HG02973 (cell line): ENCODE measurements at regions not wholly inside any gene's neighbourhood (a gene's known extent, or its start where the extent isn't known, plus 50 kb on each side); places are given as distances from the start of the nearest gene placed in this dataset.

Experiments
- ATAC-seq: cut with Tn5 transposase; IDR thresholded peaks from one replicate; pipeline ENCODE4 v1.9.1; 2021; ENCODE audit warnings: moderate library complexity; ENCODE audit not compliant: unreplicated experiment

DNA sequence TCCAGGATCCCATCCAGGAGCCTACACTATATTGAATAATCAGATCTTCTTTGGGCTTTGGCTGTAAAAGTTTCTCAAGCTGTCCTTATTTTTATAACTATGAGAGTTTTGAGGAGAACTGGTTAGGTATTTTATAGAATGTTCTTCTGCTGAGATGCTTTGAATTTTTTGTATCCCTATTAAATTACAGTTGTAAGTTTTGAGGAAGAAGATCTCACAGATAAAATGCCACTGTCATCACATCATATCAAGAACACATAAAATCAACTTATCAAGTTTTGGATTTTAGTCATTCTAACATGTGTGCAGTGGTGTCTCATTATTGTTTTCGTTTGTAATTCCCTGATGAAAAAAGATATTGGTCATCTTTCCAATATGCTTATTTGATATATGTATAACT is 260.2 kb upstream of the COL3A1 start:
- no peak for ATAC-seq

DNA sequence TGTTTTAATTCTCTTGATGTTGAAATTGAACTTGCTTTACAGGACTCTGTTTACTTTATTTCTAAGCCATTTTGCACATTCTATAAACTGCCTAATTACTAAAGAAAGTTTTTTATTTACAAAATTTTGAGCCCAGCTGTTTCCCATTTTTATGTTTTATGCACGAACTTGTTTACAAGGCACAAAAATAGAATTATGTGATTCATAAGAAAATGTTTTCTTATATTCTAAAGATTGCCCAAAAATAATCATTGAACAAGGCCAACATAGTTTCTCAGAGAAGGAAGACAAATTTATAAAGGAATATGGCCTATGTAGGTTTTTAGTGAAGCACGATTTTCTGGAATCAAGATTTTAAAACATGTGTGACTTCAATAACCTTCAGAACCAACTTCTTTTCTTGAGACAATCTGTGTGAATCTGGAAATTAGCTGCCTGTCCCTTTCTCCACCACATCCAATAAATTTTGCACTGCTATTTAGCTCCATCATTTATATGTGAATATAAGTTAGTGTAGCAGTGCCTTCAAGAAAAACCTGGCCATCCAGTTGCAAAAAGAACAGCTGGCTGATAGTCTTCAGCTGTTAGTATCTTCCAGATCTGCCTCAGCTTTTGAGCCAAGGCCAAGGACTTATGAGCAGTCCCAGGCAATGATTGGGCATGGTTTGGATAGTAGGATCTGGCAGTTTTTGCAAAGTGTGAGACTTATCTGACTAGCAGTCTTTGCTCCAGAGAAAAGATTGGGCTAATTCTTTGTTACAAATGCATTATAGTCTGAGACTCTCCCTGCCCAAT is 253.2 kb upstream of the COL3A1 start:
- no peak for ATAC-seq

DNA sequence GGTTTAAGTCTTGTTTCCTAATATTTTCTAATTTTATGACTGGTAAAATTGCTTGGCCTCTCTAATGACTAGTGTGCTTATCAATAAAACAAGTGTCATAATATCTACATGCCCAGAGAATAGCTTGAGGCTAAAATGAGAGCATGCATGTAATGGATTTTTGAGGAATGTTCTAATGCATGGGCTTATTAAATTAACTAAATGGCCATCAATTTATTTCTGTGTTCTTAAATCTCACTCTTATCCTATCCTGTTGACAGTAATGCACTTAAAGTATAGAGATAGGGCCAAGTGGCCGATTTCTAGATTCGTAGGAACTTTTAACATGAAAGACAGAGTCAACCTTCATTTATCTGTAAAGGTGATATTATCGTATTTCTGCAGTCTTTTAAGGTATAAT is 252.4 kb upstream of the COL3A1 start:
- no peak for ATAC-seq

DNA sequence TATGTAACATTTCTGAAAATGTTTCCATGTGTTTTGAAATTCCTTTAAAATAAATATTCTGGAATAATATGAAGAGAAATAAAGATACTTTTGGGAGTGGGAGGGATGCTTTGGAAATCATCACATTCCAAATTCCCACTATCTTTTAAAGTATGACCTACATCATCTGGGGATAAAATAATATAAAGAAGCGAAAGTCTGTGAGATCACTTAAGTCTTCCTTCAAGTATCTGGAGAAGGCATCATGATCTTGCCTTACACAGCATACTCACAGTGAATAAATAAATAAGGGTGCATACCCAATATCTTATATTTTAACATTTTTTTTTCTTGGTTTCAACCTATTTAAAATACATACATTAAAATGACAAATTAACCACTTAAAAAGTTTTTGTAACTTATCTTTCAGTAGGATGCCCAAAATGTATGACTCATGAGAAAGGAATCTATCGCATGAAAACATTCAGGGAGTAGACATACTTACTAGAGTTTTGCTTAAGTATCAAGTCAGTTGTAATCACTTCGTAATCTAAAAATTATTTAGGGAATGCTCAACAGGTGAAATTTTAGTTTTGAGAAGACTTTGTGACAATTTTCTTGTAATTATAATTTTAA is 248.3 kb upstream of the COL3A1 start:
- no peak for ATAC-seq

DNA sequence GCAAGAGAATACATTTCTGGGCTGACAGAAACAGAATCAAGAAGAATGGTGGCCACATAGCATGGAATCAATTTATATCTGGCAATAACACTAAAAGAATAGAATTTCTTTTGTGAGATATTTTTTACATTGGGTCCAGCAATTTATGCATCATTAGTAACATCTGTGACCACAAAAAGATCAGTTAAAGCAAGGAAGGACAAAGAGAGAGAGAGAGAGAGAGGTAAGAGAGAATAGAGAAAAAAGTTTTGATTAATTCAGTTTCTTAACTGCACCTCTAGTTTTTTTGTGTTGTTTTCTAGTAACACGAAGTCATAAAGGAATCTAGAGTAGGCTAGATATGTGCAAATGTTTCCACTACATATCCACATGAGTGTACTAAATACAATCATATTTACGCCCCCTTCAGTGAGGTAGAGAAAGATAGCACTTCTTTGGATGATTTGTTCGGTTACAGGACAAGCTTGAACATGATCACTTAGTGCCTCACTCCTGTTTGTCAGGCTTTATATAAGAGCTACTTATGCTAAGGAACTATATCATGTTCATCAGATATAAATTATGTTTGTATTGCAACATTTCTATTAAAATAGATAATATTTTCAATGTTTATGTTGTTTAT is 247.4 kb upstream of the COL3A1 start:
- no peak for ATAC-seq

DNA sequence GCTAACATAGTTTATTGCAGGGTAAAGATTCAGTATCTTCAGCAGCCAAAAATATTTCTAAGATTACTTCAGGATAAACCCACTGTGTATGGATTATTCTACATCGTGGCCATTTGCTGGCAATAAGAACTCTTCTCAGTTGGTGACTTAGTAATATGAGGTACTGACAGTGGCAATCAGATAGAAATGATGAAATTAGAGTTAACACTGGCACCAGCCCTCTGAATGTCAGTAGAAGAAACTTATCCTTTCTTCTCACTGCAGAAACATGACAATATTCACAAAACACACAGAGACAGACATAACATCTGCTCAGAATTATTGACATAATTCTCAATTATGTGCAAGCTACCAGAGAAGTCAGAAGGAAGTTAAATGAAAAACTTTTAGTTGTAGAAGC is 246.3 kb upstream of the COL3A1 start:
- ATAC-seq, result no peak

DNA sequence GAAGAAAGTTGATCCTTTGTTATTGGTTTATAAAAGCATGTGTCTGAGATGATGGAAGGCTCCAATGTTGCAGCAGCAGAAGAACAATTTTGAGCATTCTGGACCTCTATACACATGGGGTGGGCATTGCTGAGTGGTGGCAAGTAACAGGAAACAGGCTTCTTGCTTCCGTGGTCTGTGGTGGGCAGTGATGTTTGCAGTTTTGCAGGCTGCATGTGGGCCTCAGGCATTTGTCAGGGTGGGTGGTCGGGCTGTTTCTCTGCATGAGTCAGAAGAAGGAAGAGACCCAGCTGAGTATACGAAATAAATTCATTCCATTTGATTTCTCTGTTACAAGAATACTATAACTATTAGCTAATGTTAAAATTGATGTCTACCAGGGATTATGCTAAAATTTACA is 239.5 kb upstream of the COL3A1 start:
- no peak for ATAC-seq

DNA sequence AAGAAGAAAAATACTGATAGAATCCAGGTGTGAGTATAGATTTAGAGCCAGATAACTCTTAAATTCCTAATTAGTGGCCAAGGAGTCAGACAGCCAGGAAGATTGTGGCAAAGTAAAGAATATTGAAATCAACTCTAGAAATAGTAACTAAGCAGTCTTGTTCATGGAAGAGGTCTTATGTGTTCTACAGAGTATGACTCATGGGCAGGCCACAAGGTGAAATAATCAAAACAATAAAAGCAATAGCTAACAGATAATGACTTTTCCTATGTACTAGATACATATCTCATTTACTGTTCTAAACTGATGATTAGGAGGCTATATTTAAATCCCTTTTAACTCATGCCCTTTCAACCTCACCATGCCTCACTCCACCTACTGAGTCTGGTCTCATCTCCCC is 227.4 kb upstream of the COL3A1 start:
- no peak for ATAC-seq

DNA sequence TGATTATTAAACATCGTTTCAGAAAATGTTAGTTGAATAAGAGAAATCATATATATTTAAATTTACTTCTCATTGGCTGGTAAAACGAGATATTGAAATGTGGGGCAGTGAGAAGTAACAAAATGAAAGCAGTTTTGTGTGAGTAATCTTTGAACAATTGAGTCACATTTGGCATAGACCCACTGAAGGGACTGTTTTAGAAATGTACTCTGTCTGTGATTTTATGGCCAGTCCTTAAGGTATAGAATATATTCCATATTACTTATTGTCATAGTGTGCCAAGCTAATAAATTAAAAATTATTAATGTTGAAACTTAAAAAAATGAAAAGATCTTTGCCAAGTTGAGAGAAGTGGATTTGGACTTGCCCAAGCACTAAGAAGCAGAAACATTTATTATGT is 222.4 kb upstream of the COL3A1 start:
- no peak for ATAC-seq

DNA sequence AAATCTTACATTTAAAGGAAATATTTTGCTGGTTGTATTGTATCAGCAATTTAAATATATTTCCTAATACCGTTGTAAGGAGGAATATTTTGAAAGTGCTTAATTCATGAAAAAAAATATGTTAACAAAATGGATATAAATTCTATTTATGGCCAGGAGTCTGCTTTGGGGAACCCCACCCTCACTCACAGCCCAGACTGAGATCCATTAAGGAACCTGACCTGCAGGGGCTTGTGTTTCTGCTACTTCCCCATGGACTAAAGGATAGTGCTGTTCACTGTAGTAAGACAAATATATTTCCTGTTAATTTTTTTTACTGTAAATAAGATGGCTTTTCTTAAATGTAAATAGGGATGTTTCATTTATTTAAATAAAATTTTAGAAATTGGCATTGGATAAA is 221.9 kb upstream of the COL3A1 start:
- ATAC-seq, result no peak

DNA sequence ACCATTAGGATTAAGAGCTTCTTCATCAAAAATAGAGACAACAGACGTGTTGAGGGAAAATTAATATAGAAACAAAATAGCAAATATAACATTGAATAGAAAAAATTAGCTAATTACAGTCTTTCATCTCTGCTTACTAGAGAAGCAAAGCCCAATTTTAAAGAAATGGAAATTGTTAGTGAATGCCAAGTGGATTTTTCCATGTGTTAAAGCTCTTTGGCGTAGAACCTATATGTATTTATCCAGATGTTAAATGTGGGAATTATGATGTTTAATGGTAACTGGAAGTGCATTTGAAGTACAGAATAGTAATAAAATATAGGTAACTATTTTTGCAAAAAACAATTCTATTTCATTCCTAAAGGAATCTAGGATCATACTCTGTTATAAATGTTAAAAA is 212.0 kb upstream of the COL3A1 start:
- no peak for ATAC-seq

DNA sequence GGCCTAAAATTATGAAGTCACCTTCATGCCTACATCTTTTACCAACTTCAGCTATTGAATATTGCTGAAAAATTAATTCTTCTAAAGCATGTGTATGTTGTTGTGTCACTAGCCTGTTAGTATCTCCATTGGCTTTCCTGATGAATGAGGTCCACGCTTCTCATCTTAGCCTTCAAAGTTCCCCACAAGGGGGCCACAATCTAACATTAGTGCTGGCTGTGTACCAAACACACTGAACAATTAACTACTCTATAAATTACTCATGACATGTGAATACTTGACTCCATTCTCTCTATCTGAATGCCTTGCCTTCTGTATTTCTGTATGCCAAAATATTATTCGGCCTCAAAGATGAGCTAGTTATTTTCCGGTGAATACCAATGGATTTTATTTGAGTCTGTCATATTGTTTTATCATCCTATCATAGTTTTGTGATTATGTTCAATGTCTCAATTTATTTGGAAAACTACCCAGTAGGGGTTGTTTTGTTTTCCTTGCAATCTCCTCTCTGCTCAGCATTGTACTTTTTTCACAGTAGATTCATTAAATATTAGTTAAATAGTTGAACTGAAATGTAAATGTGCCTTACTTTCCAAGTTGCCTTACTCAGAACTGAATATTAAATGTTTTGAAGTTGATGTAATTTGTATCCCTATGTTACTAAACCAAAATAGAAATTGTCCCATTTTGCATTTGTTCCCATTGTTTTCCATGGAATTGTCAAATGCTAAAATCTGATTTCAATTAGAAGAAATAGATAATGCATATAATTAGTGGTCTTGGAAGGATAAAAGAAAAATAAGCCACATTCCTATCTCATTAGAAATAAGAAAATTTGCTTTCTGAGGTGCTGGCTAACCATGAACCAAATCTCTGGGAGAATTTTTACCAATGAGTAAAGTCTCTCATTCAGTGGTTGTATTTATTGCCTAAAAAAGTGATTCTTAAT is 208.4 kb upstream of the COL3A1 start:
- ATAC-seq, result no peak

DNA sequence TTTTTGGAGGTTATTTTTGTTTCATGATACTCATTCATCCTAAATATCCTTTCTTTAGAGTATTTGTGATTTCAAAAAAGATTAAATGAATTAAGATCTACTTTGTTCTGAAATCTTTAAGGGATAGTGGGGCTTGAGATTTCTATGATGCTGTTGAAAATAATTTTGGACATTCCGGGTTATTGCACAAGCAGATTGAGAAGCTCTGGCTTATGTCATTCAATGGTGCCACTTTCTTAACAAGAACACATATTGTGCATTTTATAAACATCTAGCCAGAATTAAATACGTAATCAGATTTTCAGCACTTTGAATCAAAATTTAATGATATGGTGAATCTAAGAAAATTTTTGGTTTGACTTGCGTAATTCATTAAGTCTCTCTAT is 207.7 kb upstream of the COL3A1 start:
- ATAC-seq, result no peak

DNA sequence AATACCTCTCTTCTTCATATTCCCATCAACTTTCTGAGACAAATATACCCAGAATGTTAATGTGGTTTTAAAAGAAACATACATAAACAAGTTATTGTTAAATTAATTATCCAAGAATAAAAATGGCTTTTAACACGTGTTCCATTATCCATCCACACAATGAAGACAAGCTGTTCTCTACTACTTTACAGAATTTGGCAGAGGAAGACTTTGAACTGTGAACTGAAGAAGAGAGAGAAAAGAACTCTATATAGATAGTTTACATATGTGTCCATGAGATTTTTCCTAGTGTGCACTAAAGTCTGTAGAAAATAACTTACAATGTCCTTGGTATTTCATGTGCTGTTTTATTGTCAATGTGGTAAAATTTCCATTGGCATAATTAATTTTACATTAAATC is 207.0 kb upstream of the COL3A1 start:
- ATAC-seq, result no peak

DNA sequence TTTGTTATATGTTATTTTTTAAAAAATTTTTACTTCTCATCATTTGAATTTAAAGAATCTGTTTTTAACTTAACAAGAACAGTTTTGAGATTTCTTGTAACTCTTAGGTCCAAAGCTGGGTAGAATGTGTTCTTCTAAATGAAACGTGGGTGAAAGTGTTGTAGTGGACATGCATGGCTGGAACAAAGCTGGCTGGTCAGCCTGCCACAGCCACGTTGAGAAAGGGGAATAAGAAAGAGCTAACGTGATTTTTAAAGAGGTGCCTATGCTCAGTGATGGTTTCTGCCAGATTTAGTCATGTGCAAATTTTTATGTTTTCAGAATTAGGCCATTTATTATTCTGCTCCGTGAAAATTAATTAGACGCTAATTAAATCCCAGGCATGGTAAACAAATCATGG is 203.9 kb upstream of the COL3A1 start:
- ATAC-seq, result no peak

DNA sequence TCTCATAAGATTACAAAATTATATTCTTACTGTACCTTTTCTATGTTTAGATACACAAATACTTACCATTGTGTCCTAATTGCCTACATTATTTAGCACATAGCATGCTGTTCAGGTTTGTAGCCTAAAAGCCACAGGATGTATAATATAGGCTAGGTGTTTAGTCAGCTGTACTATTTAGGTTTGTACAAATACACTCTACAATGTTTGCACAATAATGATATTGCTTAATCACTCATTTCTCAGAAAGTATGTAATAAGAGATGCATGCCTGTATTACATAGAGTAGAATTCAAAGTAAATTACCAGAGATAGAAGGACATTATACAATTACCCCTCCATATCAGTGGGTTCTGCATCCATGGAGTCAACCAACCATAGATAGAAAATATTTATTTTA is 201.1 kb upstream of the COL3A1 start:
- no peak for ATAC-seq

DNA sequence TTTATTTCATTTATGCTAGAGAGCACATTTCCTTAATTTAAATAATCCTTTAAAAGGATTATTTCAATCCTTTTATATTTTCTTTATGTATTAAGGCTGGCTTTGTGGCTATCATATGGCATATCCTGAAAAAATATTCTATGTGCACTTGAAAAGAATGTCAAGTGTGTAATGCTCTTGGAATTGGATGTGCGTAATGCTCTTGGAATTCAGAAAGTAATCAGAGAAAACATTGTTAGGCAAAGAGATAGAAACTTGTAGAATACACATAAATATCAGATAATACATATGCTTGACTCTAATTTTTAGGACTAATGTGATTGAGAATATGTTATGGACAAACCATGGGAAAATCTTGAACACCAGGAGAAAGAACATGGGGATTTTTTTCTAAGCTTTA is 197.5 kb upstream of the COL3A1 start:
- no peak for ATAC-seq

DNA sequence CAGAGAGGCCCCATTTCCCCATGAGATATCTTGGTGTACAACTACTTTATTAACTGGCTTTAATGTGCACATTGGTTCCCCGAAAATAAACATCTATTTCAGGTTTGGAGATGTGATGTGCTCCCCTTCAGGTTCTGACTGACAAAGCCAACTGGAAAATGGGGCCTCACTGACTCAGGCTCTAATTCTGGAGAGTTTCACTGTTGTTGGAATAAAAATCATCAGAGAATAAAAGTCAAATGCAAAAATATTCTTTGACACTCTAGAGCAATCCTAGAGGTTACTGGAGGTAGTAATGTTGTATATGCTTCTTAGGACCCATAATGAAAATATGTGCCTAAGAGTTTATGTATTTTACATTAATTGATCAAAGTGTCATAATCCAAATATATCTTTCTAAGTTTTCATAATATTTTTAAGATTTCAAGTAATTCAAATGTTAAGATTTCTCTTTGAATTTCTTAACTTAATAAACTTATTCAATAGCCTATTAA is 189.9 kb upstream of the COL3A1 start:
- ATAC-seq, result no peak

DNA sequence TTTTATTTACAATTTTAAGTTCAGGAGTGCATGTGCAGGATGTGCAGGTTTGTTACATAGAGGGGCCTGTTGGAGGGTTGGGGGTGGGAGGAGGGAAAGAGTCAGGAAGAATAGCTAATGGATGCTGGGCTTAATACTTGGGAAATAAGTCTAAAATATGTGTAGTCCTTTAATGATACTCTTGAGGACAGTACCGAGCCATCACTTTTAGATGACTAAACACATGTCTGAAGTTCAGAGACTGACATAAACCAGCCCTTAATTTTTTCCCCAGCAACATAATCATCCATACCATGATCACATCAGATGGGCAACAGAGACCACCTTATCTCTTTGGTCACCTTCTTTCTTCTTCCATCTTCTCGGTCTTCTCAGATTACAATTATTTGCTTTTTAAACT is 189.1 kb upstream of the COL3A1 start:
- no peak for ATAC-seq

DNA sequence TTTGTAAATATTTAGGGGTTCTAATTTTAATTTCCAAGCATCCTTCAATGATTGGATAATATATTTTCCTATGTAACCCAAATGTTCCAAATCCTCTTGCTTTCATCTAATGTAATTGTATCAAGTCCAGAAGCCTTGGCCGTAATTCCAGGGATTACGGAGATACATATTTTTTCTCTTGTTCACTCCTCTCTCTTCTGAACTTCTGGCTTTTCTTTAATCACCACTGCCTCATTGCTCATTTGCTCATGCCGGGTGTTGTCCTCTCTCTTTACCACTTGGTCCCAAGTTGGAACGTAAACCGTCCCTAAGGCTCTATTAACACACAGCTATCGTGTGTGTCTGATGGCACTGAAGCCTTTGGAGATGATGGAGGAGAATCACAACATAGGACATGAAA is 188.7 kb upstream of the COL3A1 start:
- no peak for ATAC-seq

DNA sequence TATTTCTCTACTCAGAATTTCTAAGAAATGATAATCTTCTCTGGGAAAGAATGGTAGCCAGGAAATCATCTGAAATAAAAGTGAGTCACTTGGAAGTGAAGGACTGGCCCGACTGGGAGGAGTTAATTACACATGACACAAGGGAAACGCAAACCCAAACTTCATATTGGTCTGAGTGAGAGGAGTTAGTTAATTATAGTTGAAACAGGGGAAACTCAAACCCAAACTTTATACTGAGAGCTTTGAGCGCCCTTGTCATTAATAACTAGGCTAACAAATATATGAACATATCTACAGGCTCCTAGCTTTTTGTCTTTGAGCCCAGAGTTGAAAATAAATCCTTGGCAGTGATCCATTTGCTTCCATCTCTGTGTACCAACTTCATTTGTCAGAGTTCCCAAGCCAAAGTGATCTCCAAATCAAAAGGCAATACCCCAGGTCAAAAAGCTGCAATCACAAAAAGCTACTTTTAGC is 187.8 kb upstream of the COL3A1 start:
- no peak for ATAC-seq
